ENCODE measurements at regions not wholly inside any gene's neighbourhood (a gene's known extent, or its start where the extent isn't known, plus 50 kb on each side); places are given as distances from the start of the nearest gene placed in this dataset.

DNA sequence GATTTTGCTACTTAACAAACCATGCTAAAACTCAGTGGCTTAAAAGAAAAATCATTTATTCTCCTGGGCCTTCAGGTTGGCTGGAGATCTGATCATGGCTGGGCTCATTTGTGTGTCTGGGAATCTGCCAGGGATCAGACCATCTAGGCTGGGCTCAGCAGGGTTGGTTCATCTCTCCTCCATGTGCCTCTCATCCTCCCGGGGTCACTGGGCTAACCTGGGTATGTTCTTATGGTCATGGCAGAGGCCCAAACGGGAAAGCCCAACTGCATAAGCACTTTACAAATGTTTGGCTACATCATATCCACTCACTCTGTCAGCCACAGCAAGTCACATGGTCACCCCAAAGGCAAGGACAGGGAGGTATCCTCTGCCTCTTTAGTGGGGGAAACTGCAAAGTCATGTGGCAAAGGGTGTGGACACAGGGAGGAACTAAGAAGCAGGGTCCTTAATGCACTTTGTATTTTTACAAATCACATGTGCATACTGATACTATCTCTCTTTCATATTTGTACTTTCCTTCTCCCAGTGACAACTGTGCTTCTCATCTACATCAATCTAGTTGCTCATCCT, 231.4 kb downstream of the BUB3 start:
- no peak for DNase-seq
- H3K4me1 Mint-ChIP-seq (ENCODE audit: low read depth): no peaks in the 10 kb centered on the region
- no peak for ATAC-seq (ENCODE audit: poor library complexity)
- no peak overlapping the region for H3K27ac Mint-ChIP-seq
- peaks cover 2% of the 10 kb centered on the region for H3K9me3 Mint-ChIP-seq
- ChIA-PET POLR2A (no interaction called here), CTCF (no interaction called here)
- H3K4me3 Mint-ChIP-seq: no peak overlapping the region
- no peaks in the 10 kb centered on the region for H3K27me3 ChIP-seq (ENCODE audit: control insufficient read depth in 1 of 2, insufficient read depth in 2 of 2, low read length in 2 of 2)
- peaks cover 8 to 9% of the 10 kb centered on the region in 2 experiments for H3K9me3 ChIP-seq (ENCODE audit: control insufficient read depth in 1 of 2, insufficient read depth in 1 of 2, low read length in 2 of 2)
- no peak overlapping the region for H3K4me3 ChIP-seq (ENCODE audit: low read length)
- intact Hi-C loops (cut with DNase I, micrococcal nuclease): no loop called here
- no peaks in the 10 kb centered on the region for H3K4me1 ChIP-seq (ENCODE audit: insufficient read depth, low read length)
- no peak overlapping the region for H3K27ac ChIP-seq (ENCODE audit: low read depth in 1 of 2, low read length in 2 of 2)
- H3K36me3 ChIP-seq (ENCODE audit: insufficient read depth, low read length): no peaks in the 10 kb centered on the region
- peaks cover 14% of the 10 kb centered on the region for H3K27me3 Mint-ChIP-seq
- TF ChIP-seq CTCF (IDR thresholded peaks at IDR 0.05): no peak
- H3K36me3 Mint-ChIP-seq (ENCODE audit: low read depth): no peaks in the 10 kb centered on the region

GRCh38 chr10:123389520-123389919, 235.3 kb downstream of the BUB3 start:
- Histone ChIP-seq H3K36me3 (ENCODE audit: insufficient read depth, low read length) (no peaks in the 10 kb centered on the region), H3K9me3 (ENCODE audit: control insufficient read depth in 1 of 2, insufficient read depth in 1 of 2, low read length in 2 of 2) (peaks cover 8 to 9% of the 10 kb centered on the region in 2 experiments), H3K4me3 (ENCODE audit: low read length) (no peak overlapping the region), H3K27me3 (ENCODE audit: control insufficient read depth in 1 of 2, insufficient read depth in 2 of 2, low read length in 2 of 2) (no peaks in the 10 kb centered on the region), H3K4me1 (ENCODE audit: insufficient read depth, low read length) (no peaks in the 10 kb centered on the region), H3K27ac (ENCODE audit: low read depth in 1 of 2, low read length in 2 of 2) (no peak overlapping the region)
- TF ChIP-seq CTCF (IDR thresholded peaks at IDR 0.05): no peak
- Mint-ChIP-seq H3K4me3 (no peak overlapping the region), H3K27ac (no peak overlapping the region), H3K4me1 (ENCODE audit: low read depth) (no peaks in the 10 kb centered on the region), H3K27me3 (no peaks in the 10 kb centered on the region), H3K36me3 (ENCODE audit: low read depth) (no peaks in the 10 kb centered on the region), H3K9me3 (peaks cover 2% of the 10 kb centered on the region)
- intact Hi-C loops (cut with DNase I, micrococcal nuclease): no loop called here
- DNase-seq (no peak), ATAC-seq (ENCODE audit: poor library complexity) (no peak)
- ChIA-PET POLR2A (no interaction called here), CTCF (no interaction called here)

DNA sequence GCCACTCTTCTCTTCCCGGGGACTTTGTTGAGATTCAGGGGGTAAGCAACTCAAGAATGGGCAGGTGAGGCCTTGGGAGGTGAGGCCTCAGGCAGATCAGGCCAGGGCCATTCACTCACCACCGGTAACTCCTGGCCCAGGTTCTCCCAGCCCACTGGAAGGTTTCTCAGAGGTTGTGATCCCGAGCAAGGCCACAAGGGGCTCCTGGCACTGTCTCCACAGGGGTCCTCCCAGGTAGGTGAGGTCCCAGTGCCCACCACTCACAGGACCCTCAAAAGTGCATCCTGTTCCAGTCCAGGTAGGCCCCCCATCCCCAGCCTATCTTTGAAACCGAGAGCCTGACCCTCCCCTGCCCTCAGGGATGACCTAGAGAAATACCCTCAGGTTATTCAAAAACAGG, 236.1 kb downstream of the BUB3 start:
- POLR2A ChIA-PET: no interaction called here
- no peaks in the 10 kb centered on the region for H3K27me3 Mint-ChIP-seq
- no peaks in the 10 kb centered on the region for H3K4me1 ChIP-seq (ENCODE audit: insufficient read depth, low read length)
- H3K4me1 Mint-ChIP-seq (ENCODE audit: low read depth): no peaks in the 10 kb centered on the region
- no peak overlapping the region for H3K27ac ChIP-seq (ENCODE audit: low read depth in 1 of 2, low read length in 2 of 2)
- ATAC-seq (ENCODE audit: poor library complexity): no peak
- no peaks in the 10 kb centered on the region for H3K36me3 Mint-ChIP-seq (ENCODE audit: low read depth)
- TF ChIP-seq CTCF (IDR thresholded peaks at IDR 0.05): no peak
- H3K27me3 ChIP-seq (ENCODE audit: control insufficient read depth in 1 of 2, insufficient read depth in 2 of 2, low read length in 2 of 2): no peaks in the 10 kb centered on the region
- no peak overlapping the region for H3K4me3 Mint-ChIP-seq
- H3K9me3 Mint-ChIP-seq: peaks cover 5% of the 10 kb centered on the region
- intact Hi-C loops (cut with DNase I, micrococcal nuclease): no loop called here
- H3K27ac Mint-ChIP-seq: no peak overlapping the region
- peaks cover 9 to 14% of the 10 kb centered on the region in 2 experiments for H3K9me3 ChIP-seq (ENCODE audit: control insufficient read depth in 1 of 2, insufficient read depth in 1 of 2, low read length in 2 of 2)
- CTCF ChIA-PET: no interaction called here
- H3K4me3 ChIP-seq (ENCODE audit: low read length): no peak overlapping the region
- DNase-seq: no peak
- no peaks in the 10 kb centered on the region for H3K36me3 ChIP-seq (ENCODE audit: insufficient read depth, low read length)
